AG04449 (cell line): ENCODE measurements at regions not wholly inside any gene's neighbourhood (a gene's known extent, or its start where the extent isn't known, plus 50 kb on each side); places are given as distances from the start of the nearest gene placed in this dataset.

ENCODE experiments used
- CTCF ChIA-PET: fragments of 350-600 bp; formaldehyde crosslinking; extraction: SDS; loops from one replicate; lab custom pipeline; 2021; ENCODE audit warnings: antibody characterized with exemption; lab: Yijun Ruan, JAX
- POLR2A ChIA-PET: fragments of 400-600, 350-600 bp; formaldehyde crosslinking; extraction: SDS; loops from one replicate; lab custom pipeline; 2020; ENCODE audit warnings: antibody characterized with exemption, inconsistent platforms; lab: Yijun Ruan, JAX
- DNase-seq: peaks from one replicate; pipeline ENCODE4 v3.0.0-alpha.2; 2010; ENCODE audit warnings: low read depth, low spot score
- H3K4me3 ChIP-seq: 2 replicates; pipeline ENCODE4 v1.5.1; 2011; ENCODE audit warnings: low read depth, mild to moderate bottlenecking, control low read depth, low read length
- TF ChIP-seq, protein P1 (sequence below): IDR thresholded peaks from one replicate; pipeline ENCODE4 v1.5.1; 2011; ENCODE audit warnings: mild to moderate bottlenecking, moderate library complexity, low read length, control low read depth, inconsistent platforms; ENCODE audit not compliant: insufficient read depth; ENCODE audit errors: missing control alignments

DNA sequence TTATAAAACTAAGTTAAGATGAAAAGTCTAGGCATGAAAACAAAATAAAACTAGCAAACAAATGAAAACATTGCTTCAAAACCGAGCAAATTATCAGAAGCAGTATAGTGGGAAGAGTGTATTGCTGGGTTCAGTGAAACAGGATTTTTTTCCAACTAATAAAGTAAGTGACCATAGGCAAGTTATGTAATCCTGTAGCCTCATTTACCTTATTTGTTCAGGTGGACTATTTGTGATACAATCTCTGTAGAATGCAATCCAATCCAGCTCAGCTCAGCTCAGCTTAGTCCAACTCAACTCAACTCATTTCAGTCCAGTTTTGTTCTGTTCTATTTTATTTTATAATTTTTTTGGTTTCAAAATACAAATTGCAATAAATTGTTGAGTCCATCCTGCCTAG, 276.7 kb upstream of the LRIG3 start:
- TF ChIP-seq, protein P1, sequence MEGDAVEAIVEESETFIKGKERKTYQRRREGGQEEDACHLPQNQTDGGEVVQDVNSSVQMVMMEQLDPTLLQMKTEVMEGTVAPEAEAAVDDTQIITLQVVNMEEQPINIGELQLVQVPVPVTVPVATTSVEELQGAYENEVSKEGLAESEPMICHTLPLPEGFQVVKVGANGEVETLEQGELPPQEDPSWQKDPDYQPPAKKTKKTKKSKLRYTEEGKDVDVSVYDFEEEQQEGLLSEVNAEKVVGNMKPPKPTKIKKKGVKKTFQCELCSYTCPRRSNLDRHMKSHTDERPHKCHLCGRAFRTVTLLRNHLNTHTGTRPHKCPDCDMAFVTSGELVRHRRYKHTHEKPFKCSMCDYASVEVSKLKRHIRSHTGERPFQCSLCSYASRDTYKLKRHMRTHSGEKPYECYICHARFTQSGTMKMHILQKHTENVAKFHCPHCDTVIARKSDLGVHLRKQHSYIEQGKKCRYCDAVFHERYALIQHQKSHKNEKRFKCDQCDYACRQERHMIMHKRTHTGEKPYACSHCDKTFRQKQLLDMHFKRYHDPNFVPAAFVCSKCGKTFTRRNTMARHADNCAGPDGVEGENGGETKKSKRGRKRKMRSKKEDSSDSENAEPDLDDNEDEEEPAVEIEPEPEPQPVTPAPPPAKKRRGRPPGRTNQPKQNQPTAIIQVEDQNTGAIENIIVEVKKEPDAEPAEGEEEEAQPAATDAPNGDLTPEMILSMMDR, result no peak
- no peak overlapping the region for H3K4me3 ChIP-seq
- no peak for DNase-seq
- POLR2A ChIA-PET, result no interaction called here
- CTCF ChIA-PET, result no interaction called here

DNA sequence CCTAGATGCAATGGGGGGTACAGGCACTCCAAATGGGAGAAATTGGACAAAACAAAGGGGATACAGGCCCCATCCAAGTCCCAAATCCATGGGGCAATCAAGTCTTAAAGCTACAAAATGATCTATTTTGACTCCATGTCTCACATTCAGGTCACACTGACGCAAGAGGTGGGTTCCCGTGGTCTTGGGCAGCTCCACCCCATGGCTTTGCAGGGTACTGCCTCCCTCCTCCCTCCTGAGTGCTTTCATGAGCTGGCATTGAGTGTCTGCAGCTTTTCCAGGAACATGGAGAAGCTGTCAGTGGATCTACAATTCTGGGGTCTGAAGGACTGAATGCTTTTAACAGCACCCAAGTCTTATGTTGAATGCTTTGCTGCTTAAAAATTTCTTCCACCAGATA, 274.5 kb upstream of the LRIG3 start:
- CTCF ChIA-PET, result no interaction called here
- no peak for DNase-seq
- TF ChIP-seq, protein P1, result no peak
- H3K4me3 ChIP-seq, result no peak overlapping the region
- POLR2A ChIA-PET, result no interaction called here

- DNase-seq, result no peak
- ChIA-PET CTCF (no interaction called here), POLR2A (no interaction called here)
- TF ChIP-seq, protein P1, result no peak
- no peak overlapping the region for H3K4me3 ChIP-seq
Measured at GRCh38 chr12:59193476-59194050, 273.3 kb upstream of the LRIG3 start.

DNA sequence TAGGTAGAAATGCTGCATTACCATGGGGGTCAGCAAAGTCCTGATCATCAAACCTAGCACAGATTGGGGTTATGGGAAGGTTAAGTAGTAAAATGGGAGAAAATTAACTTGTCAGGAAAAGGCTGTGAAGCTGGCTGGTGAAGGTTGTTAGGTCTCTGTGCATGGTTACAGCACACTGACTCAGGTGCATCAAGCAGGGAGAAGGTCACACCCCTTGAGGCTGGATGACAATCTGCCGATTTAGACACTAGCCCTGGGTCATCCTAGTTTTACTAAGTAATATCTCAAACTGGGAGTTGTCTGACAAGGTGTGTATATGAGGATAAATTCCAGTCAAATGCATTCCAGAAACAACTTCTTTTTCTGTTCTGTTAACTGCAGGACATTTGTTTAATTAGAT, 271.1 kb upstream of the LRIG3 start:
- TF ChIP-seq, protein P1, result no peak
- CTCF ChIA-PET, result no interaction called here
- no peak overlapping the region for H3K4me3 ChIP-seq
- no peak for DNase-seq
- POLR2A ChIA-PET, result no interaction called here

DNA sequence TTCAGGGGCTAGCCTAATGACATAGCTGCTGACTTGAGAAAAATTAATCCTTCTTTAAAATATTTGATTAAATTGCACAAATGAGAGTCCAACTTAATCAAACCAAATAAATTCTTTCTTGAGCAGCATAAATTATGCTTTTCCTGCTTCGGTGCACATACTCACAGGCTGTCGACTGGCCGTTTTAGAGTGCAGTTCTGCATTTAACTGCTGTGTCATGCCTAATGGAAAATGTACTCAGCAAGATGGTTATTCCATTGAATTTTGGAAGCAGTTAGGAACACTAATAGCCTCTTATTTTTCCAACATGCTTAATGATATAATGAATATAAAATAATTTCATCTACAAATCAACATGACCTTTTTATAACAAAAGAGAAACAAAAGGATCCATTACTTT, 266.1 kb upstream of the LRIG3 start:
- ChIA-PET POLR2A (no interaction called here), CTCF (interaction anchor here (1.5 kb wide), 1 partner anchor 19 kb away, joined by 4 read pairs; no protein-coding TSS in a partner anchor)
- TF ChIP-seq, protein P1, result no peak
- no peak for DNase-seq
- H3K4me3 ChIP-seq, result no peak overlapping the region

DNA sequence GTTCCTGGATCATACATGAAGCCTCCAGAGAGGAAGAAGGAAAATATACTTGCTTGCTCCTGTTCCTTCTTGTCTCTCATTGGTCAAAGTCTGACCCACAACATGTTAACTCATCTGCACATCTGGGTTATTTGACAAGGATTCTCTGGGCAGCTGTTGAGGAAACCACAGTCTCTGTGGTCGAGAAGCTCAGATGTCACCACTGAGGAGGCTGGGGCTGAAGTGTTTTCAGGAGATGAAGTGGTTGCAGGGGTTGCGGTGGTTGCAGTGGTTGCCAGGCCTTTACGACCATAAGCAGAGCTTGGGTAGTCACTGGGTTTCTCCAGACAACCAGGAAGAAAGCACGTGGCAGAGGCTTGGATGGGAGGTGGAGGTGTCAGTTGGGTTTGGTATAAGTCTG, 265.0 kb upstream of the LRIG3 start:
- POLR2A ChIA-PET, result no interaction called here
- no peak for DNase-seq
- TF ChIP-seq, protein P1, result no peak
- CTCF ChIA-PET, result interaction anchor here (1.5 kb wide), 1 partner anchor 18 kb away, joined by 4 read pairs; no protein-coding TSS in a partner anchor
- H3K4me3 ChIP-seq, result no peak overlapping the region
